Parathyroid adenoma (tissue), 2 donors: ENCODE measurements at regions not wholly inside any gene's neighbourhood (a gene's known extent, or its start where the extent isn't known, plus 50 kb on each side); places are given as distances from the start of the nearest gene placed in this dataset.
"Not testable (repeated sequence)": the region's sequence is repeated elsewhere in the genome, so short reads cannot be mapped to it uniquely, and the experiment has no call there.

Experiments used
- H2AFZ ChIP-seq: fragments of 300-600 bp; sonication (generic); one replicate; pipeline ENCODE4 v1.7.0; 2017; ENCODE audit warnings: antibody characterized with exemption, mild to moderate bottlenecking
- H3K27ac ChIP-seq: fragments of 300-600 bp; sonication (generic); one replicate; pipeline ENCODE4 v1.7.0; 2017
- H3K27me3 ChIP-seq: fragments of 300-600 bp; sonication (generic); one replicate; pipeline ENCODE4 v1.7.0; 2017; ENCODE audit warnings: low read length; ENCODE audit not compliant: control insufficient read depth, insufficient read depth
- H3K36me3 ChIP-seq: fragments of 300-600 bp; sonication (generic); one replicate; pipeline ENCODE4 v1.7.0; 2017; ENCODE audit warnings: low read length; ENCODE audit not compliant: control insufficient read depth, insufficient read depth
- H3K4me1 ChIP-seq: fragments of 300-600 bp; sonication (generic); one replicate; pipeline ENCODE4 v1.7.0; 2017; ENCODE audit warnings: control low read depth
- H3K4me2 ChIP-seq: fragments of 300-600 bp; sonication (generic); one replicate; pipeline ENCODE4 v1.7.0; 2017; ENCODE audit warnings: low read length
- H3K4me3 ChIP-seq: fragments of 300-600 bp; sonication (generic); one replicate; pipeline ENCODE4 v1.7.0; 2017; ENCODE audit warnings: low read depth, low read length
- H3K79me2 ChIP-seq: fragments of 300-600 bp; sonication (generic); one replicate; pipeline ENCODE4 v1.7.0; 2017; ENCODE audit warnings: control low read depth
- H3K9ac ChIP-seq: fragments of 300-600 bp; sonication (generic); one replicate; pipeline ENCODE4 v1.7.0; 2017; ENCODE audit warnings: mild to moderate bottlenecking
- H3K9me3 ChIP-seq: fragments of 300-600 bp; sonication (generic); one replicate; pipeline ENCODE4 v1.7.0; 2017; ENCODE audit warnings: low read length; ENCODE audit not compliant: control insufficient read depth
- CTCF ChIP-seq: fragments of 300-600 bp; sonication (generic); IDR thresholded peaks from one replicate; pipeline ENCODE4 v1.7.0; 2017; ENCODE audit warnings: antibody characterized with exemption, mild to moderate bottlenecking
- donor health status: primary hyperparathyroidism.

- TF ChIP-seq CTCF = no peak
- H3K9ac ChIP-seq = no peak overlapping the region
- H3K4me3 ChIP-seq = no peak overlapping the region
- H2AFZ ChIP-seq = no peak overlapping the region
- no peaks in the 10 kb centered on the region for H3K79me2 ChIP-seq
- no peak overlapping the region for H3K4me2 ChIP-seq
- H3K9me3 ChIP-seq = no peaks in the 10 kb centered on the region
- H3K36me3 ChIP-seq = no peaks in the 10 kb centered on the region
- H3K27me3 ChIP-seq = no peaks in the 10 kb centered on the region
- no peak overlapping the region for H3K27ac ChIP-seq
- no peaks in the 10 kb centered on the region for H3K4me1 ChIP-seq
Measured at GRCh38 chr7:20913853-20914252, 127.2 kb upstream of the SP8 start.

- Histone ChIP-seq H3K36me3 (no peaks in the 10 kb centered on the region), H3K9me3 (no peaks in the 10 kb centered on the region), H3K4me3 (no peak overlapping the region), H3K27me3 (no peaks in the 10 kb centered on the region), H2AFZ (no peak overlapping the region), H3K27ac (no peak overlapping the region), H3K79me2 (no peaks in the 10 kb centered on the region), H3K4me1 (no peaks in the 10 kb centered on the region), H3K9ac (no peak overlapping the region), H3K4me2 (no peak overlapping the region)
- no peak for TF ChIP-seq CTCF
Measured at GRCh38 chr7:20916311-20916710, 129.6 kb upstream of the SP8 start.

- no peak for TF ChIP-seq CTCF
- no peak overlapping the region for H3K4me3 ChIP-seq
- H3K27me3 ChIP-seq = no peaks in the 10 kb centered on the region
- H3K79me2 ChIP-seq = no peaks in the 10 kb centered on the region
- no peak overlapping the region for H3K4me2 ChIP-seq
- H2AFZ ChIP-seq = no peak overlapping the region
- H3K27ac ChIP-seq = no peak overlapping the region
- no peaks in the 10 kb centered on the region for H3K36me3 ChIP-seq
- no peaks in the 10 kb centered on the region for H3K4me1 ChIP-seq
- H3K9ac ChIP-seq = no peak overlapping the region
- no peaks in the 10 kb centered on the region for H3K9me3 ChIP-seq
Measured at GRCh38 chr7:20917603-20918002, 130.9 kb upstream of the SP8 start.

- Histone ChIP-seq H3K9me3 (no peaks in the 10 kb centered on the region), H3K79me2 (no peaks in the 10 kb centered on the region), H3K27ac (no peak overlapping the region), H2AFZ (no peak overlapping the region), H3K4me3 (no peak overlapping the region), H3K4me2 (no peak overlapping the region), H3K9ac (no peak overlapping the region), H3K27me3 (no peaks in the 10 kb centered on the region), H3K36me3 (no peaks in the 10 kb centered on the region), H3K4me1 (no peaks in the 10 kb centered on the region)
- TF ChIP-seq CTCF = no peak
Measured at GRCh38 chr7:20918156-20918555, 131.5 kb upstream of the SP8 start.

- not testable (repeated sequence) for H3K4me2 ChIP-seq, H3K4me3 ChIP-seq, H3K27ac ChIP-seq, H3K9me3 ChIP-seq, H3K79me2 ChIP-seq, H3K27me3 ChIP-seq, H3K4me1 ChIP-seq, H2AFZ ChIP-seq, H3K36me3 ChIP-seq, H3K9ac ChIP-seq
Measured at GRCh38 chr7:20927178-20927577, 140.5 kb upstream of the SP8 start.
